IMR-90 (cell line): ENCODE measurements at regions not wholly inside any gene's neighbourhood (a gene's known extent, or its start where the extent isn't known, plus 50 kb on each side); places are given as distances from the start of the nearest gene placed in this dataset.

Experiments used
- ATAC-seq: fragments of 200-7000 bp; cut with Tn5 transposase; 2 replicates; pipeline ENCODE4 v1.9.1; 2020; ENCODE audit warnings: low read depth, mild to moderate bottlenecking, moderate library complexity
- BruUV-seq: library from RNA; stranded (reverse); fragments of 400-500 nt; replicated peaks from 2 replicates; lab custom pipeline; 2021; lab: Mats Ljungman, UMichigan
- CTCF ChIA-PET: fragments of 300-600 bp; formaldehyde crosslinking; extraction: SDS; loops from one replicate; lab custom pipeline; 2021; ENCODE audit warnings: antibody characterized with exemption; lab: Yijun Ruan, JAX
- POLR2A ChIA-PET: fragments of 300-600 bp; sonication (Branson Sonifier 250); formaldehyde crosslinking; loops from one replicate; lab custom pipeline; 2022; ENCODE audit warnings: antibody characterized with exemption; ENCODE audit not compliant: unreplicated experiment; lab: Charles Lee
- DNase-seq: peaks from one replicate; pipeline ENCODE4 v3.0.0; 2013
- H2AFZ ChIP-seq: replicated peaks from 2 replicates; pipeline ENCODE3; 2013; ENCODE audit warnings: low read length, mild to moderate bottlenecking; ENCODE audit not compliant: poor library complexity
- H2AK5ac ChIP-seq: 2 replicates; pipeline ENCODE4 v1.6.1; 2013; ENCODE audit warnings: low read depth, low read length, inconsistent platforms
- H2AK9ac ChIP-seq: replicated peaks from 2 replicates; pipeline ENCODE3; 2013; ENCODE audit warnings: mild to moderate bottlenecking, low read depth, low read length, moderate library complexity; ENCODE audit not compliant: poor library complexity
- H2BK120ac ChIP-seq: 2 replicates; pipeline ENCODE4 v1.6.1; 2013; ENCODE audit warnings: low read depth, low read length, inconsistent platforms
- H2BK15ac ChIP-seq: 3 replicates; pipeline ENCODE4 v1.6.1; 2013; ENCODE audit warnings: low read depth, low read length, inconsistent platforms
- H2BK20ac ChIP-seq: 2 replicates; pipeline ENCODE4 v1.6.1; 2013; ENCODE audit warnings: low read depth, mild to moderate bottlenecking, inconsistent platforms, low read length, moderate library complexity
- H2BK5ac ChIP-seq: 2 replicates; pipeline ENCODE4 v1.6.1; 2013; ENCODE audit warnings: mild to moderate bottlenecking, low read depth, low read length, inconsistent platforms; ENCODE audit not compliant: poor library complexity, severe bottlenecking
- H3K14ac ChIP-seq: replicated peaks from 2 replicates; pipeline ENCODE4 v1.6.1; 2013; ENCODE audit warnings: low read depth, low read length, inconsistent platforms
- H3K18ac ChIP-seq: 2 replicates; pipeline ENCODE4 v1.6.1; 2013; ENCODE audit warnings: low read depth, low read length, control low read depth
- H3K23ac ChIP-seq: 2 replicates; pipeline ENCODE4 v1.6.1; 2013; ENCODE audit warnings: low read depth, low read length, inconsistent platforms
- H3K27ac ChIP-seq: 2 replicates; pipeline ENCODE4 v1.5.1; 2013; ENCODE audit warnings: mild to moderate bottlenecking, control low read depth, low read length; ENCODE audit not compliant: insufficient read depth
- H3K27me3 ChIP-seq: 2 replicates; pipeline ENCODE4 v1.6.1; 2013; ENCODE audit warnings: low read length; ENCODE audit not compliant: control insufficient read depth, insufficient read depth
- H3K36me3 ChIP-seq: 2 replicates; pipeline ENCODE4 v1.6.1; 2013; ENCODE audit warnings: low read length, mixed read lengths; ENCODE audit not compliant: control insufficient read depth, insufficient read depth
- H3K4ac ChIP-seq: 2 replicates; pipeline ENCODE4 v1.6.1; 2013; ENCODE audit warnings: low read depth, low read length, inconsistent platforms
- H3K4me1 ChIP-seq: 2 replicates; pipeline ENCODE4 v1.6.1; 2013; ENCODE audit warnings: low read length, mixed read lengths; ENCODE audit not compliant: control insufficient read depth, insufficient read depth
- H3K4me2 ChIP-seq: 2 replicates; pipeline ENCODE4 v1.6.1; 2013; ENCODE audit warnings: low read depth, mild to moderate bottlenecking, control low read depth, low read length, moderate library complexity
- H3K4me3 ChIP-seq: 2 replicates; pipeline ENCODE4 v1.5.1; 2013; ENCODE audit warnings: low read depth, mild to moderate bottlenecking, control low read depth, low read length, moderate library complexity; ENCODE audit not compliant: insufficient read depth
- H3K56ac ChIP-seq: 2 replicates; pipeline ENCODE4 v1.6.1; 2013; ENCODE audit warnings: low read length, inconsistent platforms; ENCODE audit not compliant: insufficient read depth; ENCODE audit errors: extremely low read depth
- H3K79me1 ChIP-seq, 2 experiments: 2 replicates each; pipeline ENCODE4 v1.6.1; 2013; ENCODE audit warnings: low read length in 2 of 2, inconsistent platforms in 1 of 2, low read depth in 1 of 2
- H3K9ac ChIP-seq: 2 replicates; pipeline ENCODE4 v1.6.1; 2013; ENCODE audit warnings: low read depth, low read length, control low read depth
- H3K9me1 ChIP-seq: 2 replicates; pipeline ENCODE4 v1.6.1; 2013; ENCODE audit warnings: low read length, inconsistent platforms; ENCODE audit not compliant: insufficient read depth
- H3K9me3 ChIP-seq: 2 replicates; pipeline ENCODE4 v1.6.1; 2013; ENCODE audit warnings: low read length; ENCODE audit not compliant: control insufficient read depth, insufficient read depth
- H4K20me1 ChIP-seq: 2 replicates; pipeline ENCODE4 v1.6.1; 2013; ENCODE audit warnings: low read length, inconsistent platforms; ENCODE audit not compliant: insufficient read depth
- H4K5ac ChIP-seq: 2 replicates; pipeline ENCODE4 v1.6.1; 2013; ENCODE audit warnings: mild to moderate bottlenecking, low read depth, low read length, control low read depth
- H4K8ac ChIP-seq, 2 experiments: 2 replicates each; pipeline ENCODE4 v1.6.1; 2013; ENCODE audit warnings: low read depth in 2 of 2, low read length in 2 of 2, control low read depth in 1 of 2, inconsistent platforms in 1 of 2
- H4K91ac ChIP-seq: 2 replicates; pipeline ENCODE4 v1.6.1; 2013; ENCODE audit warnings: low read depth, low read length, inconsistent platforms; ENCODE audit not compliant: insufficient read depth
- CEBPB ChIP-seq: IDR thresholded peaks from 2 replicates; pipeline ENCODE4 v1.6.1; 2012; ENCODE audit warnings: low read depth, low read length, improper control_type of control experiment
- CHD1 ChIP-seq: IDR thresholded peaks from 2 replicates; pipeline ENCODE4 v1.6.1; 2012; ENCODE audit warnings: low read depth, low read length, improper control_type of control experiment
- ELK1 ChIP-seq: fragments of 150-350 bp; IDR thresholded peaks from 2 replicates; pipeline ENCODE4 v1.6.1; 2016; ENCODE audit warnings: low read depth, mild to moderate bottlenecking, low read length, moderate library complexity, borderline replicate concordance
- FOS ChIP-seq: fragments of 150-350 bp; IDR thresholded peaks from 2 replicates; pipeline ENCODE4 v1.6.1; 2016; ENCODE audit warnings: low read depth, low read length
- MAZ ChIP-seq: IDR thresholded peaks from 2 replicates; pipeline ENCODE4 v1.6.1; 2012; ENCODE audit warnings: low read depth, mild to moderate bottlenecking, low read length, improper control_type of control experiment, moderate library complexity, borderline replicate concordance
- MXI1 ChIP-seq: IDR thresholded peaks from 2 replicates; pipeline ENCODE4 v1.6.1; 2012; ENCODE audit warnings: low read depth, mild to moderate bottlenecking, low read length, moderate library complexity, borderline replicate concordance
- USF2 ChIP-seq: fragments of 150-350 bp; IDR thresholded peaks from 2 replicates; pipeline ENCODE4 v1.6.1; 2017; ENCODE audit warnings: mild to moderate bottlenecking, antibody characterized with exemption, low read length, low read depth
- dilution Hi-C: fragments of 300-500 bp; cut with HindIII; formaldehyde crosslinking; loops from one replicate; pipeline ENCODE4 v1.14.3; 2018; ENCODE audit warnings: low sequenced_read_pairs; ENCODE audit not compliant: unreplicated experiment
- in situ Hi-C: fragments of 300-500 bp; cut with MboI; formaldehyde crosslinking; loops from 3 replicates; pipeline ENCODE4 v1.14.3; 2019; ENCODE audit warnings: low sequenced_read_pairs, inconsistent platforms, mixed read lengths
- intact Hi-C: fragments of 100-400 bp; cut with micrococcal nuclease; formaldehyde crosslinking; loops from 2 replicates; pipeline ENCODE4 v1.10.0; 2022

- H3K23ac ChIP-seq = no peak overlapping the region
- in situ Hi-C loops = no loop called here
- H3K4ac ChIP-seq = no peak overlapping the region
- H2AFZ ChIP-seq = no peak overlapping the region
- H2BK20ac ChIP-seq = no peak overlapping the region
- no peak for DNase-seq
- no peak overlapping the region for H3K18ac ChIP-seq
- no peaks in the 10 kb centered on the region for H3K27me3 ChIP-seq
- H4K8ac ChIP-seq = no peak overlapping the region
- H4K5ac ChIP-seq = no peak overlapping the region
- CTCF ChIA-PET = no interaction called here
- no peak overlapping the region for H4K91ac ChIP-seq
- H3K79me1 ChIP-seq = no peaks in the 10 kb centered on the region
- no peak overlapping the region for H3K4me2 ChIP-seq
- H2AK9ac ChIP-seq = no peak overlapping the region
- H2BK120ac ChIP-seq = no peak overlapping the region
- H3K27ac ChIP-seq = no peak overlapping the region
- no peaks in the 10 kb centered on the region for H3K9me3 ChIP-seq
- H3K9ac ChIP-seq = no peak overlapping the region
- BruUV-seq = no TSS peak
- intact Hi-C loops = no loop called here
- H3K56ac ChIP-seq = no peak overlapping the region
- no peaks in the 10 kb centered on the region for H3K9me1 ChIP-seq
- no peak overlapping the region for H3K14ac ChIP-seq
- no peak for ATAC-seq
- no peak overlapping the region for H2BK15ac ChIP-seq
- no peaks in the 10 kb centered on the region for H3K36me3 ChIP-seq
- H3K4me1 ChIP-seq = no peaks in the 10 kb centered on the region
- H3K4me3 ChIP-seq = no peak overlapping the region
- POLR2A ChIA-PET = no interaction called here
- H2BK5ac ChIP-seq = no peak overlapping the region
- dilution Hi-C loops = no loop called here
- no peak overlapping the region for H2AK5ac ChIP-seq
- no peaks in the 10 kb centered on the region for H4K20me1 ChIP-seq
- TF ChIP-seq FOS (no peak), MAZ (no peak), ELK1 (no peak), CHD1 (no peak), USF2 (no peak), CEBPB (no peak), MXI1 (no peak)
These were observed 607.0 kb upstream of the HS6ST1 start for GRCh38 chr2:128925631-128926030.
